Activated T-helper 1 cell treated with anti-CD3 and anti-CD28 coated beads, Interleukin-12 subunit alpha, Interleukin-12 subunit beta, Interleukin-2, Interleukin-4 antibody, amounts not matched to agents 30 ng/mL and 10 ng/mL and 1 ng/mL, durations not matched to agents 14 hours and 24 hours and 36 hours (primary cell): ENCODE measurements at regions not wholly inside any gene's neighbourhood (a gene's known extent, or its start where the extent isn't known, plus 50 kb on each side); places are given as distances from the start of the nearest gene placed in this dataset.

ENCODE experiments used
- DNase-seq: peaks from one replicate; pipeline ENCODE4 v3.0.0; 2021; ENCODE audit warnings: low spot score
- H3K27ac Mint-ChIP-seq: one replicate; pipeline ENCODE4 v1.8.0; 2021; ENCODE audit warnings: mild to moderate bottlenecking, mixed read lengths
- H3K27me3 Mint-ChIP-seq: one replicate; pipeline ENCODE4 v1.8.0; 2022; ENCODE audit warnings: mild to moderate bottlenecking, moderate library complexity, mixed read lengths; ENCODE audit not compliant: insufficient read depth
- H3K36me3 Mint-ChIP-seq: one replicate; pipeline ENCODE4 v1.8.0; 2021; ENCODE audit warnings: low read depth, mixed read lengths
- H3K4me1 Mint-ChIP-seq: one replicate; pipeline ENCODE4 v1.8.0; 2021; ENCODE audit warnings: low read depth, mixed read lengths
- H3K4me3 Mint-ChIP-seq: one replicate; pipeline ENCODE4 v1.8.0; 2021; ENCODE audit warnings: mild to moderate bottlenecking, moderate library complexity, mixed read lengths
- H3K9me3 Mint-ChIP-seq: one replicate; pipeline ENCODE4 v1.8.0; 2021; ENCODE audit warnings: mixed read lengths
- intact Hi-C: fragments of 100-400 bp; cut with micrococcal nuclease; formaldehyde crosslinking; loops from one replicate; pipeline ENCODE4 v1.15.1; 2024

- no peaks in the 10 kb centered on the region for H3K36me3 Mint-ChIP-seq
- DNase-seq: no peak
- intact Hi-C loops: no loop called here
- H3K27me3 Mint-ChIP-seq: peaks cover 8% of the 10 kb centered on the region
- no peaks in the 10 kb centered on the region for H3K4me1 Mint-ChIP-seq
- no peak overlapping the region for H3K4me3 Mint-ChIP-seq
- H3K9me3 Mint-ChIP-seq: no peaks in the 10 kb centered on the region
- H3K27ac Mint-ChIP-seq: no peak overlapping the region
Measured at GRCh38 chr5:10832421-10832820, 71.4 kb upstream of the DAP start.

GRCh38 chr5:10831419-10831818 lies 70.4 kb upstream of the DAP start:
- Mint-ChIP-seq H3K4me1 (no peaks in the 10 kb centered on the region), H3K4me3 (no peak overlapping the region), H3K27me3 (peaks cover 8% of the 10 kb centered on the region), H3K36me3 (no peaks in the 10 kb centered on the region), H3K27ac (no peak overlapping the region), H3K9me3 (no peaks in the 10 kb centered on the region)
- no peak for DNase-seq
- intact Hi-C loops: no loop called here

GRCh38 chr5:10828241-10828640 lies 67.2 kb upstream of the DAP start:
- Mint-ChIP-seq H3K4me3 (no peak overlapping the region), H3K4me1 (no peaks in the 10 kb centered on the region), H3K27ac (no peak overlapping the region), H3K27me3 (peaks cover 9% of the 10 kb centered on the region), H3K36me3 (no peaks in the 10 kb centered on the region), H3K9me3 (no peaks in the 10 kb centered on the region)
- intact Hi-C loops: no loop called here
- DNase-seq: no peak

GRCh38 chr5:10827571-10827970 lies 66.5 kb upstream of the DAP start:
- no peak for DNase-seq
- no peak overlapping the region for H3K27ac Mint-ChIP-seq
- H3K4me1 Mint-ChIP-seq: no peaks in the 10 kb centered on the region
- H3K36me3 Mint-ChIP-seq: no peaks in the 10 kb centered on the region
- no peaks in the 10 kb centered on the region for H3K9me3 Mint-ChIP-seq
- no peak overlapping the region for H3K4me3 Mint-ChIP-seq
- peaks cover 8% of the 10 kb centered on the region for H3K27me3 Mint-ChIP-seq
- intact Hi-C loops: no loop called here

GRCh38 chr5:10826971-10827370 lies 65.9 kb upstream of the DAP start:
- intact Hi-C loops: no loop called here
- Mint-ChIP-seq H3K36me3 (no peaks in the 10 kb centered on the region), H3K9me3 (no peaks in the 10 kb centered on the region), H3K27ac (no peak overlapping the region), H3K27me3 (peaks cover 10% of the 10 kb centered on the region), H3K4me1 (no peaks in the 10 kb centered on the region), H3K4me3 (no peak overlapping the region)
- DNase-seq: no peak

- intact Hi-C loops: no loop called here
- Mint-ChIP-seq H3K27me3 (peaks cover 13% of the 10 kb centered on the region), H3K9me3 (no peaks in the 10 kb centered on the region), H3K4me3 (no peak overlapping the region), H3K27ac (no peak overlapping the region), H3K4me1 (no peaks in the 10 kb centered on the region), H3K36me3 (no peaks in the 10 kb centered on the region)
- DNase-seq: no peak
Measured at GRCh38 chr5:10825897-10826644, 65.0 kb upstream of the DAP start.

GRCh38 chr5:10812218-10812617 lies 51.2 kb upstream of the DAP start:
- DNase-seq: no peak
- Mint-ChIP-seq H3K27me3 (peaks cover 12% of the 10 kb centered on the region), H3K36me3 (no peaks in the 10 kb centered on the region), H3K27ac (no peak overlapping the region), H3K9me3 (peaks cover 7% of the 10 kb centered on the region), H3K4me1 (no peaks in the 10 kb centered on the region), H3K4me3 (no peak overlapping the region)
- intact Hi-C loops: no loop called here
